HepG2 (cell line): ENCODE measurements at regions not wholly inside any gene's neighbourhood (a gene's known extent, or its start where the extent isn't known, plus 50 kb on each side); places are given as distances from the start of the nearest gene placed in this dataset.
A peak's percentile ranks its signal among the peaks of the same experiment; 100 is the strongest.

Experiments
- ATF1 ChIP-seq: IDR thresholded peaks from 2 replicates; pipeline ENCODE4 v1.6.1; 2016; ENCODE audit warnings: mild to moderate bottlenecking, control low read depth
- EED ChIP-seq: sonication (generic); formaldehyde crosslinking; IDR thresholded peaks from 2 replicates; pipeline ENCODE4 v1.5.0; 2020; ENCODE audit warnings: mild to moderate bottlenecking, missing genetic modification reagents
- HNRNPLL ChIP-seq: fragments of 200-400 bp; formaldehyde crosslinking; IDR thresholded peaks from 2 replicates; pipeline ENCODE4 v1.6.1; 2017; ENCODE audit warnings: mild to moderate bottlenecking, low read depth, low read length; ENCODE audit not compliant: poor library complexity, severe bottlenecking
- KAT8 ChIP-seq: IDR thresholded peaks from 2 replicates; pipeline ENCODE4 v1.6.1; 2016; ENCODE audit warnings: missing genetic modification reagents, missing compliant biosample characterization
- PATZ1 ChIP-seq: sonication (generic); formaldehyde crosslinking; IDR thresholded peaks from 2 replicates; pipeline ENCODE4 v1.4.0; 2020; ENCODE audit warnings: missing genetic modification reagents
- REST ChIP-seq, 2 experiments: IDR thresholded peaks; 2 replicates each; pipeline ENCODE4 v1.6.1; 2011 to 2012; ENCODE audit warnings: low read length in 2 of 2, borderline replicate concordance in 1 of 2, low read depth in 1 of 2, mild to moderate bottlenecking in 1 of 2, moderate library complexity in 1 of 2
- RFX5 ChIP-seq: IDR thresholded peaks from 2 replicates; pipeline ENCODE4 v1.6.1; 2011; ENCODE audit warnings: low read depth, low read length, improper control_type of control experiment
- SPEN ChIP-seq: sonication (generic); formaldehyde crosslinking; IDR thresholded peaks from 2 replicates; pipeline ENCODE4 v1.5.1; 2020; ENCODE audit warnings: low read depth, mild to moderate bottlenecking, missing genetic modification reagents
- TIGD3 ChIP-seq: sonication (generic); formaldehyde crosslinking; IDR thresholded peaks from 2 replicates; pipeline ENCODE4 v1.5.1; 2020; ENCODE audit warnings: mild to moderate bottlenecking, missing genetic modification reagents, borderline replicate concordance
- TOE1 ChIP-seq: sonication (generic); formaldehyde crosslinking; IDR thresholded peaks from 2 replicates; pipeline ENCODE4 v1.4.0; 2020; ENCODE audit warnings: mild to moderate bottlenecking, missing genetic modification reagents
- ZMYM3 ChIP-seq: sonication (generic); formaldehyde crosslinking; IDR thresholded peaks from 2 replicates; pipeline ENCODE4 v1.5.1; 2020; ENCODE audit warnings: mild to moderate bottlenecking, missing genetic modification reagents
- ZNF274 ChIP-seq: sonication (generic); formaldehyde crosslinking; IDR thresholded peaks from 2 replicates; pipeline ENCODE4 v1.5.1; 2020; ENCODE audit warnings: mild to moderate bottlenecking, missing genetic modification reagents
- ZNF564 ChIP-seq: sonication (generic); formaldehyde crosslinking; IDR thresholded peaks from 2 replicates; pipeline ENCODE4 v1.8.1; 2023; ENCODE audit warnings: mild to moderate bottlenecking, missing genetic modification reagents
- ZNF629 ChIP-seq: sonication (generic); formaldehyde crosslinking; conservative IDR thresholded peaks from 2 replicates; pipeline ENCODE4 v1.5.0; 2020; ENCODE audit warnings: missing genetic modification reagents
- ZNF710 ChIP-seq: sonication (generic); formaldehyde crosslinking; IDR thresholded peaks from 2 replicates; pipeline ENCODE4 v1.5.0; 2020; ENCODE audit warnings: mild to moderate bottlenecking, missing genetic modification reagents, borderline replicate concordance
- ZNF746 ChIP-seq: sonication (generic); formaldehyde crosslinking; IDR thresholded peaks from 2 replicates; pipeline ENCODE4 v1.8.0; 2022; ENCODE audit warnings: mild to moderate bottlenecking, missing genetic modification reagents
- ZNF747 ChIP-seq: sonication (generic); formaldehyde crosslinking; IDR thresholded peaks from 2 replicates; pipeline ENCODE4 v1.8.1; 2023; ENCODE audit warnings: missing genetic modification reagents, mild to moderate bottlenecking, borderline replicate concordance
- ZNF749 ChIP-seq: sonication (generic); formaldehyde crosslinking; IDR thresholded peaks from 2 replicates; pipeline ENCODE4 v1.8.0; 2022; ENCODE audit warnings: mild to moderate bottlenecking, missing genetic modification reagents, moderate library complexity, borderline replicate concordance

- TF ChIP-seq ZNF746 (CRISPR knock-in tag) (no peak), REST (IDR thresholded peaks at IDR 0.05; ENCODE audit: borderline replicate concordance in 1 of 2, low read depth in 1 of 2, low read length in 2 of 2) (no peak), ZNF274 (CRISPR knock-in tag) (no peak), ZNF747 (CRISPR knock-in tag) (no peak), KAT8 (CRISPR knock-in tag) (no peak), SPEN (no peak), TIGD3 (CRISPR knock-in tag) (no peak), TOE1 (CRISPR knock-in tag) (no peak), ATF1 (CRISPR knock-in tag) (no peak), ZNF629 (CRISPR knock-in tag) (0 out of 2 replicates have a peak, but pooled peaks have one; percentile 16), ZNF564 (CRISPR knock-in tag) (no peak), PATZ1 (CRISPR knock-in tag) (peak; percentile 69), ZNF710 (CRISPR knock-in tag) (no peak), EED (CRISPR knock-in tag) (no peak), HNRNPLL (no peak), ZMYM3 (CRISPR knock-in tag) (0 out of 2 replicates have a peak, but pooled peaks have one; percentile 54), ZNF749 (CRISPR knock-in tag) (no peak), RFX5 (no peak)
These were observed 161.1 kb downstream of the BBOX1 start (continued) for GRCh38 chr11:27201454-27202302.
